ENCODE measurements at regions not wholly inside any gene's neighbourhood (a gene's known extent, or its start where the extent isn't known, plus 50 kb on each side); places are given as distances from the start of the nearest gene placed in this dataset.
"Not testable (repeated sequence)": the region's sequence is repeated elsewhere in the genome, so short reads cannot be mapped to it uniquely, and the experiment has no call there.

- DNase-seq: no peak
Measured at GRCh38 chr5:106086352-106086751, 1584.4 kb downstream of the EFNA5 start.

- no peak for DNase-seq
Measured at GRCh38 chr5:106085556-106085955, 1585.2 kb downstream of the EFNA5 start.

- DNase-seq: no peak
Measured at GRCh38 chr5:106085136-106085535, 1585.6 kb downstream of the EFNA5 start.

GRCh38 chr5:106080535-106080934 is 1590.2 kb downstream of the EFNA5 start:
- no peak for DNase-seq

- DNase-seq: no peak
Measured at GRCh38 chr5:106076655-106077054, 1594.1 kb downstream of the EFNA5 start.

- no peak for DNase-seq
Measured at GRCh38 chr5:106072208-106072607, 1598.5 kb downstream of the EFNA5 start.

GRCh38 chr5:106047341-106047740 is 1623.4 kb downstream of the EFNA5 start:
- DNase-seq: no peak

- DNase-seq: not testable (repeated sequence)
Measured at GRCh38 chr5:106032069-106032468, 1638.7 kb downstream of the EFNA5 start.

GRCh38 chr5:106028314-106028713 is 1642.4 kb downstream of the EFNA5 start:
- DNase-seq: no peak

GRCh38 chr5:106020894-106021293 is 1649.8 kb downstream of the EFNA5 start:
- DNase-seq: no peak

GRCh38 chr5:106019261-106019660 is 1651.5 kb downstream of the EFNA5 start:
- DNase-seq: no peak

- DNase-seq: no peak
Measured at GRCh38 chr5:106017243-106017857, 1653.4 kb downstream of the EFNA5 start.

- DNase-seq: no peak
Measured at GRCh38 chr5:106014262-106014661, 1656.5 kb downstream of the EFNA5 start.

- DNase-seq: no peak
Measured at GRCh38 chr5:106006242-106006641, 1664.5 kb downstream of the EFNA5 start.

GRCh38 chr5:105998991-105999390 is 1671.7 kb downstream of the EFNA5 start:
- not testable (repeated sequence) for DNase-seq

GRCh38 chr5:105993027-105993426 is 1677.7 kb downstream of the EFNA5 start:
- no peak for DNase-seq

GRCh38 chr5:105982526-105982925 is 1688.2 kb downstream of the EFNA5 start:
- DNase-seq: no peak

- no peak for DNase-seq
Measured at GRCh38 chr5:105978011-105978410, 1692.7 kb downstream of the EFNA5 start.

- DNase-seq: no peak
Measured at GRCh38 chr5:105977163-105977562, 1693.6 kb downstream of the EFNA5 start.

GRCh38 chr5:105970919-105971318 is 1699.8 kb downstream of the EFNA5 start:
- DNase-seq: no peak

- no peak for DNase-seq
Measured at GRCh38 chr5:105968981-105969380, 1701.8 kb downstream of the EFNA5 start.

- DNase-seq: no peak
Measured at GRCh38 chr5:105963696-105964255, 1707.0 kb downstream of the EFNA5 start.

- DNase-seq: no peak
Measured at GRCh38 chr5:105961572-105961971, 1709.2 kb downstream of the EFNA5 start.

- no peak for DNase-seq
Measured at GRCh38 chr5:105956456-105957196, 1714.1 kb downstream of the EFNA5 start.
